ENCODE measurements at regions not wholly inside any gene's neighbourhood (a gene's known extent, or its start where the extent isn't known, plus 50 kb on each side); places are given as distances from the start of the nearest gene placed in this dataset.

GRCh38 chr12:126535971-126536370 lies 1470.7 kb downstream of the AACS start (continued):
- no peak for TF ChIP-seq NKRF (conservative IDR thresholded peaks at IDR 0.05)
- no peak for TF ChIP-seq ZNF384 (IDR thresholded peaks at IDR 0.05; ENCODE audit: borderline replicate concordance, low read depth, low read length)
- no peak for TF ChIP-seq JUNB (IDR thresholded peaks at IDR 0.05)

DNA sequence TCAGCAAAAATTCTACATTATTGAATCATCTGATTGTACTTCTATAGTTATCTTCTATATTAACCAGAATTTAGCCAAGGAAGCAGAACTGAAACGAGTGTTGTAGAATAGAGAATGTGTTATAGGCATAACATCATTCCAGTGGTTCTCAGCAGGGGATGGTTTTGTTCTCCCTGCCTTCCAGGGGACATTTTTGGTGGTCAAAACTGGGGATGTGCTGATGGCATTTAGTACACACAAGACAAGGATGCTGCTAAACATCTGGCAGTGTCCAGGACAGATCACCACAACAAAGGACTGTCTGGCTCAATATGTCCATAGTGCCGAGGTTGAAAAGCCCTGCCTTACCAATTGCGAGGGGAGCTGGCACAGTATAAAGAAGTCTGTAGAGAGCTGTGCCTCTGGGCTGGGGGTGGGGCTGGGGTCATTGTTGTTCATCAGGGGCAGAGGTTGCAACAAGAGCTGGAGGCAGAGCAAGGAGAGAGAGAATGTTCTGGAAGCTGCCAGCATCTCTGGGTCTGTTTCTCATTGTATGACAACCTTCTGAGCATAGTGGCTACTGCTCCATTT lies 1472.8 kb downstream of the AACS start:
- no peak for ATAC-seq
- TF ChIP-seq SPI1 (IDR thresholded peaks at IDR 0.05; ENCODE audit: borderline replicate concordance, insufficient read depth, low read depth, low read length) = no peak
- TF ChIP-seq NFXL1 (IDR thresholded peaks at IDR 0.05; ENCODE audit: borderline replicate concordance) = no peak
- no peak for TF ChIP-seq SMAD5 (IDR thresholded peaks at IDR 0.05; ENCODE audit: low read depth)
- TF ChIP-seq CREM (IDR thresholded peaks at IDR 0.05; ENCODE audit: low read depth) = no peak
- no peak for TF ChIP-seq BHLHE40 (IDR thresholded peaks at IDR 0.05; ENCODE audit: borderline replicate concordance in 1 of 2, low read depth in 2 of 2, low read length in 1 of 2)
- no peak for TF ChIP-seq SIX5 (IDR thresholded peaks at IDR 0.05; ENCODE audit: low read depth, low read length, severe bottlenecking)
- TF ChIP-seq, protein P1, sequence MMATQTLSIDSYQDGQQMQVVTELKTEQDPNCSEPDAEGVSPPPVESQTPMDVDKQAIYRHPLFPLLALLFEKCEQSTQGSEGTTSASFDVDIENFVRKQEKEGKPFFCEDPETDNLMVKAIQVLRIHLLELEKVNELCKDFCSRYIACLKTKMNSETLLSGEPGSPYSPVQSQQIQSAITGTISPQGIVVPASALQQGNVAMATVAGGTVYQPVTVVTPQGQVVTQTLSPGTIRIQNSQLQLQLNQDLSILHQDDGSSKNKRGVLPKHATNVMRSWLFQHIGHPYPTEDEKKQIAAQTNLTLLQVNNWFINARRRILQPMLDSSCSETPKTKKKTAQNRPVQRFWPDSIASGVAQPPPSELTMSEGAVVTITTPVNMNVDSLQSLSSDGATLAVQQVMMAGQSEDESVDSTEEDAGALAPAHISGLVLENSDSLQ (IDR thresholded peaks at IDR 0.05) = no peak
- TF ChIP-seq, protein P2, sequence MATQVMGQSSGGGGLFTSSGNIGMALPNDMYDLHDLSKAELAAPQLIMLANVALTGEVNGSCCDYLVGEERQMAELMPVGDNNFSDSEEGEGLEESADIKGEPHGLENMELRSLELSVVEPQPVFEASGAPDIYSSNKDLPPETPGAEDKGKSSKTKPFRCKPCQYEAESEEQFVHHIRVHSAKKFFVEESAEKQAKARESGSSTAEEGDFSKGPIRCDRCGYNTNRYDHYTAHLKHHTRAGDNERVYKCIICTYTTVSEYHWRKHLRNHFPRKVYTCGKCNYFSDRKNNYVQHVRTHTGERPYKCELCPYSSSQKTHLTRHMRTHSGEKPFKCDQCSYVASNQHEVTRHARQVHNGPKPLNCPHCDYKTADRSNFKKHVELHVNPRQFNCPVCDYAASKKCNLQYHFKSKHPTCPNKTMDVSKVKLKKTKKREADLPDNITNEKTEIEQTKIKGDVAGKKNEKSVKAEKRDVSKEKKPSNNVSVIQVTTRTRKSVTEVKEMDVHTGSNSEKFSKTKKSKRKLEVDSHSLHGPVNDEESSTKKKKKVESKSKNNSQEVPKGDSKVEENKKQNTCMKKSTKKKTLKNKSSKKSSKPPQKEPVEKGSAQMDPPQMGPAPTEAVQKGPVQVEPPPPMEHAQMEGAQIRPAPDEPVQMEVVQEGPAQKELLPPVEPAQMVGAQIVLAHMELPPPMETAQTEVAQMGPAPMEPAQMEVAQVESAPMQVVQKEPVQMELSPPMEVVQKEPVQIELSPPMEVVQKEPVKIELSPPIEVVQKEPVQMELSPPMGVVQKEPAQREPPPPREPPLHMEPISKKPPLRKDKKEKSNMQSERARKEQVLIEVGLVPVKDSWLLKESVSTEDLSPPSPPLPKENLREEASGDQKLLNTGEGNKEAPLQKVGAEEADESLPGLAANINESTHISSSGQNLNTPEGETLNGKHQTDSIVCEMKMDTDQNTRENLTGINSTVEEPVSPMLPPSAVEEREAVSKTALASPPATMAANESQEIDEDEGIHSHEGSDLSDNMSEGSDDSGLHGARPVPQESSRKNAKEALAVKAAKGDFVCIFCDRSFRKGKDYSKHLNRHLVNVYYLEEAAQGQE (IDR thresholded peaks at IDR 0.05; ENCODE audit: low read depth, low read length) = no peak
- TF ChIP-seq SP1 (IDR thresholded peaks at IDR 0.05; ENCODE audit: low read depth, low read length) = no peak
- TF ChIP-seq NKRF (conservative IDR thresholded peaks at IDR 0.05) = no peak

More for the DNA sequence above, 1472.8 kb downstream of the AACS start:
- H3K79me2 ChIP-seq (ENCODE audit: control insufficient read depth, insufficient read depth, low read length) = no peaks in the 10 kb centered on the region
- H3K9ac ChIP-seq (ENCODE audit: control insufficient read depth, insufficient read depth, low read length) = no peak overlapping the region
- no peak overlapping the region for H3K4me3 ChIP-seq
- RAD21 ChIA-PET (ENCODE audit: unreplicated experiment) = no interaction called here
- intact Hi-C loops (cut with micrococcal nuclease; ENCODE audit: unreplicated experiment) (no loop called here), in situ Hi-C loops (cut with MboI) (no loop called here)
- no peaks in the 10 kb centered on the region for H3K36me3 ChIP-seq (ENCODE audit: control insufficient read depth in 2 of 2, insufficient read depth in 2 of 2, low read length in 1 of 2)
- POLR2A ChIA-PET = no interaction called here
- WGBS (ENCODE audit: insufficient coverage, insufficient replicate concordance, low lambda C conversion rate, missing lambda C conversion rate) = 1% methylated on average over 3 of the region's 3 CpGs
- CTCF ChIA-PET = no interaction called here
- SMC1A ChIA-PET (ENCODE audit: uncharacterized antibody, unreplicated experiment) = no interaction called here
- FAIRE-seq (no peak), DNase-seq (ENCODE audit: low read depth, low spot score) (no peak)
- H3K27ac ChIP-seq (ENCODE audit: control insufficient read depth, insufficient read depth) = no peak overlapping the region
- no TSS peak for BruUV-seq (replicated peaks)
- no peak overlapping the region for H3K4me2 ChIP-seq (ENCODE audit: control insufficient read depth, insufficient read depth)
- H3K4me1 ChIP-seq (ENCODE audit: control insufficient read depth, insufficient read depth, low read length) = no peaks in the 10 kb centered on the region
- H3K9me3 ChIP-seq (replicated peaks; ENCODE audit: control insufficient read depth, insufficient read depth, low read length) = no peaks in the 10 kb centered on the region
- H3K27me3 ChIP-seq (replicated peaks in 1 of 2; ENCODE audit: control insufficient read depth in 2 of 2, insufficient read depth in 2 of 2, low read length in 1 of 2) = no peaks in the 10 kb centered on the region
- no peak overlapping the region for H2AFZ ChIP-seq (ENCODE audit: control insufficient read depth, low read depth, low read length)
- H4K20me1 ChIP-seq (ENCODE audit: control insufficient read depth, insufficient read depth) = no peaks in the 10 kb centered on the region
